Activated CD8-positive, alpha-beta memory T cell treated with anti-CD3 and anti-CD28 coated beads for 36 hours (primary cell): ENCODE measurements at regions not wholly inside any gene's neighbourhood (a gene's known extent, or its start where the extent isn't known, plus 50 kb on each side); places are given as distances from the start of the nearest gene placed in this dataset.

ENCODE experiments used
- CTCF ChIA-PET: fragments of 350-600 bp; sonication (Branson Sonifier 250); formaldehyde crosslinking; loops from one replicate; lab custom pipeline; 2021; ENCODE audit warnings: antibody characterized with exemption; lab: Charles Lee
- POLR2A ChIA-PET: fragments of 350-600 bp; sonication (Branson Sonifier 250); formaldehyde crosslinking; loops from one replicate; lab custom pipeline; 2021; ENCODE audit warnings: antibody characterized with exemption; lab: Charles Lee

GRCh38 chr2:13106302-13106701 is 389.6 kb downstream of the TRIB2 start:
- POLR2A ChIA-PET, result no interaction called here
- CTCF ChIA-PET, result no interaction called here

GRCh38 chr2:13109516-13109915 is 392.8 kb downstream of the TRIB2 start:
- ChIA-PET POLR2A (no interaction called here), CTCF (no interaction called here)

- CTCF ChIA-PET, result no interaction called here
- POLR2A ChIA-PET, result no interaction called here
Measured at GRCh38 chr2:13110825-13111224, 394.1 kb downstream of the TRIB2 start.

GRCh38 chr2:13113002-13113401 is 396.3 kb downstream of the TRIB2 start:
- CTCF ChIA-PET, result no interaction called here
- POLR2A ChIA-PET, result no interaction called here

GRCh38 chr2:13114391-13114790 is 397.7 kb downstream of the TRIB2 start:
- ChIA-PET POLR2A (no interaction called here), CTCF (no interaction called here)

GRCh38 chr2:13115643-13116042 is 398.9 kb downstream of the TRIB2 start:
- CTCF ChIA-PET, result no interaction called here
- POLR2A ChIA-PET, result no interaction called here

- POLR2A ChIA-PET, result no interaction called here
Measured at GRCh38 chr2:13121096-13121495, 404.4 kb downstream of the TRIB2 start.

GRCh38 chr2:13128139-13128538 is 411.4 kb downstream of the TRIB2 start:
- ChIA-PET CTCF (interaction anchor here (0.6 kb wide), 1 partner anchor 18 kb away, joined by 3 read pairs; no protein-coding TSS in a partner anchor), POLR2A (no interaction called here)

More at GRCh38 chr2:13121096-13121495, 404.4 kb downstream of the TRIB2 start:
- CTCF ChIA-PET, result no interaction called here

- ChIA-PET CTCF (no interaction called here), POLR2A (no interaction called here)
Measured at GRCh38 chr2:13135369-13135768, 418.6 kb downstream of the TRIB2 start.

- POLR2A ChIA-PET, result no interaction called here
- CTCF ChIA-PET, result no interaction called here
Measured at GRCh38 chr2:13135856-13136255, 419.1 kb downstream of the TRIB2 start.

GRCh38 chr2:13137679-13138078 is 420.9 kb downstream of the TRIB2 start:
- POLR2A ChIA-PET, result no interaction called here
- CTCF ChIA-PET, result no interaction called here

- ChIA-PET CTCF (no interaction called here), POLR2A (no interaction called here)
Measured at GRCh38 chr2:13141315-13141714, 424.6 kb downstream of the TRIB2 start.

- ChIA-PET POLR2A (no interaction called here), CTCF (no interaction called here)
Measured at GRCh38 chr2:13143451-13143850, 426.7 kb downstream of the TRIB2 start.

GRCh38 chr2:13156916-13157315 is 440.2 kb downstream of the TRIB2 start:
- POLR2A ChIA-PET, result no interaction called here
- CTCF ChIA-PET, result no interaction called here

GRCh38 chr2:13158466-13158865 is 441.7 kb downstream of the TRIB2 start:
- CTCF ChIA-PET, result no interaction called here
- POLR2A ChIA-PET, result no interaction called here

GRCh38 chr2:13180729-13181128 is 464.0 kb downstream of the TRIB2 start:
- POLR2A ChIA-PET, result no interaction called here

GRCh38 chr2:13193075-13193474 is 476.3 kb downstream of the TRIB2 start:
- CTCF ChIA-PET, result no interaction called here
- POLR2A ChIA-PET, result no interaction called here

More at GRCh38 chr2:13180729-13181128, 464.0 kb downstream of the TRIB2 start:
- CTCF ChIA-PET, result no interaction called here

GRCh38 chr2:13193900-13194299 is 477.2 kb downstream of the TRIB2 start:
- POLR2A ChIA-PET, result no interaction called here
- CTCF ChIA-PET, result no interaction called here

- POLR2A ChIA-PET, result no interaction called here
- CTCF ChIA-PET, result no interaction called here
Measured at GRCh38 chr2:13195270-13195669, 478.5 kb downstream of the TRIB2 start.

GRCh38 chr2:13197248-13197647 is 480.5 kb downstream of the TRIB2 start:
- POLR2A ChIA-PET, result no interaction called here
- CTCF ChIA-PET, result no interaction called here

GRCh38 chr2:13201924-13202323 is 485.2 kb downstream of the TRIB2 start:
- POLR2A ChIA-PET, result no interaction called here
- CTCF ChIA-PET, result no interaction called here

GRCh38 chr2:13212115-13212514 is 495.4 kb downstream of the TRIB2 start:
- ChIA-PET CTCF (no interaction called here), POLR2A (no interaction called here)
